ENCODE measurements at regions not wholly inside any gene's neighbourhood (a gene's known extent, or its start where the extent isn't known, plus 50 kb on each side); places are given as distances from the start of the nearest gene placed in this dataset.

DNA sequence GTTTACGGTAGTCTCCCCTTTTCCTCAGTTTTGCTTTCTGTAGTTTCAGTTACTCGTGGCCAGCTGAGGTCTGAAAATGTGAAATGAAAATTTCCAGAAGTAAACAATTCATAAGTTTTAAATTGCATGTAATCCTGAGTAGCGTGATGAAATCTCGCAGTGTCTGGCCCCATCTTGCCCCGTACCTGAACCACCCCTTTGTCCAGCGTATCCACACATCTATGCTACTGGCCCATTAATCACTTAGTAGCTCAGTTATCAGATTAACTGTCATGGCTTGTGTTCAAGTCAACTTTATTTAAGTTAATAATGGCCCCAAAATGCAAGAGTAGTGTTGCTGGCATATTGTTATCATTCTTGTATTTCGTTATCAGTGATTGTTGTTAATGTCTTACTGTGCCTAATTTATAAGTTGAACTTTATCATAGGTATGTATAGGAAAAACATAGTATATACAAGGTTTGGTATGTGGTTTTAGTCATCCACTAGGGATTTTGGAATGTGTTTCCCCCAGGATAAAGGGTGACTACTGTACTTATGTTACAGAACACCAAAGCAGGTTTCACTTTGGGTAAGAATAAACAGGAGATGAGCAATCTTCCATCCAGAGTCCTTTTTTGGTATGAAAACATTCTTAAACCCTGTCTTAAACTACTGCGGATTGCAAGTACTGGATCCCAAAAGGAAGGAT is 118.4 kb upstream of the KCNN2 start:
- TF ChIP-seq CTCF (conservative IDR thresholded peaks at IDR 0.05; ENCODE audit: low read depth in 2 of 2): no peak
- no peak for TF ChIP-seq POLR2AphosphoS5 (IDR thresholded peaks at IDR 0.05; ENCODE audit: low read depth)
- no peak for TF ChIP-seq EZH2phosphoT487 (IDR thresholded peaks at IDR 0.05; ENCODE audit: unreplicated experiment)
- TF ChIP-seq NANOG (IDR thresholded peaks at IDR 0.05; ENCODE audit: borderline replicate concordance): no peak
- no peak for TF ChIP-seq EZH2 (IDR thresholded peaks at IDR 0.05; ENCODE audit: low read depth, unreplicated experiment)
- no peak for TF ChIP-seq CREB1 (CRISPR knock-in tag; IDR thresholded peaks at IDR 0.05; ENCODE audit: low read depth)
- TF ChIP-seq, protein P1, sequence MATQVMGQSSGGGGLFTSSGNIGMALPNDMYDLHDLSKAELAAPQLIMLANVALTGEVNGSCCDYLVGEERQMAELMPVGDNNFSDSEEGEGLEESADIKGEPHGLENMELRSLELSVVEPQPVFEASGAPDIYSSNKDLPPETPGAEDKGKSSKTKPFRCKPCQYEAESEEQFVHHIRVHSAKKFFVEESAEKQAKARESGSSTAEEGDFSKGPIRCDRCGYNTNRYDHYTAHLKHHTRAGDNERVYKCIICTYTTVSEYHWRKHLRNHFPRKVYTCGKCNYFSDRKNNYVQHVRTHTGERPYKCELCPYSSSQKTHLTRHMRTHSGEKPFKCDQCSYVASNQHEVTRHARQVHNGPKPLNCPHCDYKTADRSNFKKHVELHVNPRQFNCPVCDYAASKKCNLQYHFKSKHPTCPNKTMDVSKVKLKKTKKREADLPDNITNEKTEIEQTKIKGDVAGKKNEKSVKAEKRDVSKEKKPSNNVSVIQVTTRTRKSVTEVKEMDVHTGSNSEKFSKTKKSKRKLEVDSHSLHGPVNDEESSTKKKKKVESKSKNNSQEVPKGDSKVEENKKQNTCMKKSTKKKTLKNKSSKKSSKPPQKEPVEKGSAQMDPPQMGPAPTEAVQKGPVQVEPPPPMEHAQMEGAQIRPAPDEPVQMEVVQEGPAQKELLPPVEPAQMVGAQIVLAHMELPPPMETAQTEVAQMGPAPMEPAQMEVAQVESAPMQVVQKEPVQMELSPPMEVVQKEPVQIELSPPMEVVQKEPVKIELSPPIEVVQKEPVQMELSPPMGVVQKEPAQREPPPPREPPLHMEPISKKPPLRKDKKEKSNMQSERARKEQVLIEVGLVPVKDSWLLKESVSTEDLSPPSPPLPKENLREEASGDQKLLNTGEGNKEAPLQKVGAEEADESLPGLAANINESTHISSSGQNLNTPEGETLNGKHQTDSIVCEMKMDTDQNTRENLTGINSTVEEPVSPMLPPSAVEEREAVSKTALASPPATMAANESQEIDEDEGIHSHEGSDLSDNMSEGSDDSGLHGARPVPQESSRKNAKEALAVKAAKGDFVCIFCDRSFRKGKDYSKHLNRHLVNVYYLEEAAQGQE (IDR thresholded peaks at IDR 0.05; ENCODE audit: unreplicated experiment): no peak
- TF ChIP-seq ZNF462 (CRISPR knock-in tag; IDR thresholded peaks at IDR 0.05): no peak
- no peak for TF ChIP-seq STAT1 (IDR thresholded peaks at IDR 0.05; ENCODE audit: unreplicated experiment)
- no peak for TF ChIP-seq JUNB (IDR thresholded peaks at IDR 0.05; ENCODE audit: unreplicated experiment)
- no peak for TF ChIP-seq ZNF114 (CRISPR knock-in tag; IDR thresholded peaks at IDR 0.05)
- TF ChIP-seq ZNF331 (CRISPR knock-in tag; IDR thresholded peaks at IDR 0.05; ENCODE audit: low read depth): no peak
- no peak for TF ChIP-seq ETS1 (IDR thresholded peaks at IDR 0.05)
